Astrocyte (in vitro differentiated cells and primary cell): ENCODE measurements at regions not wholly inside any gene's neighbourhood (a gene's known extent, or its start where the extent isn't known, plus 50 kb on each side); places are given as distances from the start of the nearest gene placed in this dataset.
A peak's percentile ranks its signal among the peaks of the same experiment; 100 is the strongest.

Source experiments
- DNase-seq: peaks from one replicate; pipeline ENCODE4 v3.0.0-alpha.2; 2010; ENCODE audit warnings: low read depth
- FAIRE-seq: peaks from 2 replicates; lab custom pipeline; 2011; peaks lifted over from hg19 to GRCh38; lab: Jason Lieb, UNC
- H2AFZ ChIP-seq: 2 replicates; pipeline ENCODE4 v1.6.0; 2012; ENCODE audit warnings: low read depth, low read length, inconsistent platforms
- H3K27ac ChIP-seq: 2 replicates; pipeline ENCODE4 v1.5.1; 2011; ENCODE audit warnings: low read depth, low read length, inconsistent platforms
- H3K27me3 ChIP-seq: 2 replicates; pipeline ENCODE4 v1.6.0; 2011; ENCODE audit warnings: low read length, inconsistent platforms; ENCODE audit not compliant: insufficient read depth
- H3K36me3 ChIP-seq: 2 replicates; pipeline ENCODE4 v1.5.1; 2011; ENCODE audit warnings: low read length, inconsistent platforms; ENCODE audit not compliant: insufficient read depth
- H3K4me1 ChIP-seq: 2 replicates; pipeline ENCODE4 v1.5.1; 2011; ENCODE audit warnings: low read length, inconsistent platforms; ENCODE audit not compliant: insufficient read depth
- H3K4me2 ChIP-seq: 2 replicates; pipeline ENCODE4 v1.6.0; 2012; ENCODE audit warnings: low read length, inconsistent platforms
- H3K4me3 ChIP-seq: 2 replicates; pipeline ENCODE4 v1.5.1; 2011; ENCODE audit warnings: low read depth, mild to moderate bottlenecking, low read length, inconsistent platforms; ENCODE audit not compliant: insufficient read depth
- H3K79me2 ChIP-seq: 2 replicates; pipeline ENCODE4 v1.6.0; 2012; ENCODE audit warnings: mild to moderate bottlenecking, low read length, inconsistent platforms; ENCODE audit not compliant: insufficient read depth
- H3K9ac ChIP-seq: 2 replicates; pipeline ENCODE4 v1.6.0; 2012; ENCODE audit warnings: mild to moderate bottlenecking, low read length, inconsistent platforms
- H3K9me3 ChIP-seq: 2 replicates; pipeline ENCODE4 v1.5.1; 2012; ENCODE audit warnings: low read depth, mild to moderate bottlenecking, low read length, inconsistent platforms; ENCODE audit not compliant: insufficient read depth
- H4K20me1 ChIP-seq: 2 replicates; pipeline ENCODE4 v1.6.0; 2012; ENCODE audit warnings: low read length, inconsistent platforms; ENCODE audit not compliant: insufficient read depth
- H3K27ac Mint-ChIP-seq: one replicate; pipeline ENCODE4 v1.8.0; 2021; ENCODE audit warnings: mild to moderate bottlenecking, mixed read lengths; ENCODE audit not compliant: unreplicated experiment
- H3K27me3 Mint-ChIP-seq: one replicate; pipeline ENCODE4 v1.8.0; 2021; ENCODE audit warnings: low read depth, mixed read lengths; ENCODE audit not compliant: unreplicated experiment
- H3K36me3 Mint-ChIP-seq: one replicate; pipeline ENCODE4 v1.8.0; 2021; ENCODE audit warnings: low read depth, mixed read lengths; ENCODE audit not compliant: unreplicated experiment
- H3K4me1 Mint-ChIP-seq: one replicate; pipeline ENCODE4 v1.8.0; 2021; ENCODE audit warnings: low read depth, mixed read lengths; ENCODE audit not compliant: unreplicated experiment
- H3K4me3 Mint-ChIP-seq: one replicate; pipeline ENCODE4 v1.8.0; 2021; ENCODE audit warnings: mild to moderate bottlenecking, moderate library complexity, mixed read lengths; ENCODE audit not compliant: unreplicated experiment
- H3K9me3 Mint-ChIP-seq: one replicate; pipeline ENCODE4 v1.8.0; 2021; ENCODE audit warnings: mild to moderate bottlenecking, mixed read lengths; ENCODE audit not compliant: unreplicated experiment
- CTCF ChIP-seq: IDR thresholded peaks from 2 replicates; pipeline ENCODE4 v1.5.1; 2011; ENCODE audit warnings: low read depth, mild to moderate bottlenecking, inconsistent platforms, low read length, moderate library complexity; ENCODE audit not compliant: insufficient read depth
- EZH2 ChIP-seq: IDR thresholded peaks from 2 replicates; pipeline ENCODE4 v1.6.1; 2012; ENCODE audit warnings: mild to moderate bottlenecking, low read length, inconsistent platforms; ENCODE audit not compliant: insufficient read depth

GRCh38 chr2:144133936-144134665 is 385.8 kb downstream of the ZEB2 start:
- H3K9me3 Mint-ChIP-seq = peaks cover 2% of the 10 kb centered on the region
- Histone ChIP-seq H3K79me2 (no peaks in the 10 kb centered on the region), H3K4me2 (no peak overlapping the region), H3K27me3 (no peaks in the 10 kb centered on the region), H4K20me1 (no peaks in the 10 kb centered on the region), H3K27ac (no peak overlapping the region), H3K9ac (no peak overlapping the region), H3K4me1 (peaks cover 8% of the 10 kb centered on the region), H3K4me3 (no peak overlapping the region), H3K36me3 (no peaks in the 10 kb centered on the region), H3K9me3 (no peaks in the 10 kb centered on the region), H2AFZ (no peak overlapping the region)
- H3K27me3 Mint-ChIP-seq = no peaks in the 10 kb centered on the region
- FAIRE-seq (no peak), DNase-seq (no peak)
- TF ChIP-seq EZH2 = no peak
- no peak for TF ChIP-seq CTCF
- peaks cover 16% of the 10 kb centered on the region for H3K4me1 Mint-ChIP-seq
- H3K36me3 Mint-ChIP-seq = peaks cover 4% of the 10 kb centered on the region
- H3K4me3 Mint-ChIP-seq = no peak overlapping the region
- no peak overlapping the region for H3K27ac Mint-ChIP-seq

- FAIRE-seq = no peak
- Histone ChIP-seq H3K36me3 (no peaks in the 10 kb centered on the region), H4K20me1 (no peaks in the 10 kb centered on the region), H2AFZ (no peak overlapping the region), H3K4me2 (no peak overlapping the region), H3K79me2 (no peaks in the 10 kb centered on the region), H3K27me3 (no peaks in the 10 kb centered on the region), H3K4me1 (no peaks in the 10 kb centered on the region), H3K27ac (peak overlapping the region; percentile 22), H3K9ac (no peak overlapping the region), H3K9me3 (no peaks in the 10 kb centered on the region), H3K4me3 (no peak overlapping the region)
- Mint-ChIP-seq H3K9me3 (peaks cover 2% of the 10 kb centered on the region), H3K36me3 (peaks cover 4% of the 10 kb centered on the region), H3K4me1 (peaks cover 2% of the 10 kb centered on the region), H3K27ac (no peak overlapping the region), H3K4me3 (no peak overlapping the region), H3K27me3 (no peaks in the 10 kb centered on the region)
- no peak for TF ChIP-seq EZH2
- TF ChIP-seq CTCF = no peak
- DNase-seq = peak; percentile 46
Observed at GRCh38 chr2:144132357-144132756, 387.6 kb downstream of the ZEB2 start.

GRCh38 chr2:144131042-144131441 is 388.9 kb downstream of the ZEB2 start:
- Histone ChIP-seq H2AFZ (no peak overlapping the region), H3K9ac (no peak overlapping the region), H3K9me3 (no peaks in the 10 kb centered on the region), H4K20me1 (no peaks in the 10 kb centered on the region), H3K4me2 (no peak overlapping the region), H3K79me2 (no peaks in the 10 kb centered on the region), H3K4me3 (no peak overlapping the region), H3K4me1 (no peaks in the 10 kb centered on the region), H3K27me3 (no peaks in the 10 kb centered on the region), H3K36me3 (no peaks in the 10 kb centered on the region), H3K27ac (no peak overlapping the region)
- Mint-ChIP-seq H3K4me3 (no peak overlapping the region), H3K36me3 (peaks cover 4% of the 10 kb centered on the region), H3K27me3 (no peaks in the 10 kb centered on the region), H3K27ac (no peak overlapping the region), H3K4me1 (no peaks in the 10 kb centered on the region), H3K9me3 (peaks cover 2% of the 10 kb centered on the region)
- DNase-seq (peak; percentile 35), FAIRE-seq (peak; percentile 20)
- TF ChIP-seq CTCF (no peak), EZH2 (no peak)
